ENCODE measurements at regions not wholly inside any gene's neighbourhood (a gene's known extent, or its start where the extent isn't known, plus 50 kb on each side); places are given as distances from the start of the nearest gene placed in this dataset.

GRCh38 chr3:180433152-180433551 lies 168.8 kb upstream of the TTC14 start:
- TF ChIP-seq USF2 (IDR thresholded peaks at IDR 0.05; ENCODE audit: borderline replicate concordance, low read depth, low read length) (no peak), NFIC (IDR thresholded peaks at IDR 0.05; ENCODE audit: borderline replicate concordance) (0 out of 2 replicates have a peak, but pooled peaks have one; percentile 26), SMC3 (IDR thresholded peaks at IDR 0.05; ENCODE audit: low read depth, low read length) (no peak), POLR2AphosphoS5 (IDR thresholded peaks at IDR 0.05; ENCODE audit: low read depth, low read length) (peak; percentile 42; the same call in 1 of the 2 replicates)

Measured in SK-N-SH (cell line).